Gastrocnemius medialis (tissue), 4 donors: ENCODE measurements at regions not wholly inside any gene's neighbourhood (a gene's known extent, or its start where the extent isn't known, plus 50 kb on each side); places are given as distances from the start of the nearest gene placed in this dataset.
"Not testable (repeated sequence)": the region's sequence is repeated elsewhere in the genome, so short reads cannot be mapped to it uniquely, and the experiment has no call there.

Experiments used
- POLR2A ChIP-seq, 2 donors: fragments of 450-650 bp; IDR thresholded peaks; one replicate each; pipeline ENCODE4 v1.6.1; 2017; ENCODE audit warnings: antibody characterized with exemption in 2 of 2, mild to moderate bottlenecking in 2 of 2, moderate library complexity in 2 of 2
- TF ChIP-seq, protein P1 (sequence below), 5 experiments: fragments of 450-650 bp in 3 of 5; fragments of 200-600 bp in 2 of 5; sonication (generic) in 2 of 5; IDR thresholded peaks in 4 of 5; conservative IDR thresholded peaks in 1 of 5; 1 replicate in 4 of 5; 2 replicates in 1 of 5; pipeline ENCODE4 v1.5.1; 2016 to 2019; ENCODE audit warnings: antibody characterized with exemption in 5 of 5, mild to moderate bottlenecking in 3 of 5, moderate library complexity in 3 of 5

DNA sequence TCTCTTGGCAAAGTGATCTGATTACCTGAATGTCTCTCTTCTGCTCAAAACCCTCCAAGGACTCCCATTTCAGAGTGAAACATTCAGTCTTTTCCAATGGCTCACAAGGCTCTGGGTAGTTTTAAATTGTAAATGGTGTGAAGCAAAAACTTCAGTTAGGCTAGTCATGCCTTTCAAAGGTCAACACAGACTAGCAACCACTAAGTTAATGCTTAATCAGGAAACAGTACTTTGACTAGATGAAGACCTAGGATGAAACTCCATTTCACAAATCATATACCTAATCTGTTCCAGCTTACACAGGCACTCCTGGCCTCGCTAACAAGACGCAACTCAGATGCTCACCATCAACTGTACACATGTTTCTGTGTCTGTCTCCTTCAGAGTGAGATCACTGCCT is 240.9 kb downstream of the TP53TG3F start:
- TF ChIP-seq, protein P1, sequence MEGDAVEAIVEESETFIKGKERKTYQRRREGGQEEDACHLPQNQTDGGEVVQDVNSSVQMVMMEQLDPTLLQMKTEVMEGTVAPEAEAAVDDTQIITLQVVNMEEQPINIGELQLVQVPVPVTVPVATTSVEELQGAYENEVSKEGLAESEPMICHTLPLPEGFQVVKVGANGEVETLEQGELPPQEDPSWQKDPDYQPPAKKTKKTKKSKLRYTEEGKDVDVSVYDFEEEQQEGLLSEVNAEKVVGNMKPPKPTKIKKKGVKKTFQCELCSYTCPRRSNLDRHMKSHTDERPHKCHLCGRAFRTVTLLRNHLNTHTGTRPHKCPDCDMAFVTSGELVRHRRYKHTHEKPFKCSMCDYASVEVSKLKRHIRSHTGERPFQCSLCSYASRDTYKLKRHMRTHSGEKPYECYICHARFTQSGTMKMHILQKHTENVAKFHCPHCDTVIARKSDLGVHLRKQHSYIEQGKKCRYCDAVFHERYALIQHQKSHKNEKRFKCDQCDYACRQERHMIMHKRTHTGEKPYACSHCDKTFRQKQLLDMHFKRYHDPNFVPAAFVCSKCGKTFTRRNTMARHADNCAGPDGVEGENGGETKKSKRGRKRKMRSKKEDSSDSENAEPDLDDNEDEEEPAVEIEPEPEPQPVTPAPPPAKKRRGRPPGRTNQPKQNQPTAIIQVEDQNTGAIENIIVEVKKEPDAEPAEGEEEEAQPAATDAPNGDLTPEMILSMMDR (IDR thresholded peaks at IDR 0.05 in 4 of 5, conservative IDR thresholded peaks at IDR 0.05 in 1 of 5): not testable (repeated sequence)
- TF ChIP-seq POLR2A (IDR thresholded peaks at IDR 0.05): not testable (repeated sequence)
